PFSK-1 (cell line): ENCODE measurements at regions not wholly inside any gene's neighbourhood (a gene's known extent, or its start where the extent isn't known, plus 50 kb on each side); places are given as distances from the start of the nearest gene placed in this dataset.

Experiments
- FOXP2 ChIP-seq: optimal IDR thresholded peaks from 2 replicates; pipeline ENCODE3; 2011; ENCODE audit warnings: borderline replicate concordance, control low read depth, inconsistent platforms; ENCODE audit not compliant: insufficient read depth; ENCODE audit errors: extremely low read length, extremely low read depth
- POLR2AphosphoS5 ChIP-seq: IDR thresholded peaks from 2 replicates; pipeline ENCODE4 v1.6.1; 2012; ENCODE audit warnings: low read depth, mild to moderate bottlenecking, control low read depth, low read length, moderate library complexity
- REST ChIP-seq, 2 experiments: IDR thresholded peaks; 2 replicates each; pipeline versions ENCODE4 v1.6.1 to v1.8.0; 2011 to 2012; ENCODE audit warnings: low read depth in 2 of 2, low read length in 2 of 2, control low read depth in 1 of 2, inconsistent platforms in 1 of 2, mild to moderate bottlenecking in 1 of 2, moderate library complexity in 1 of 2; ENCODE audit not compliant: insufficient read depth in 1 of 2
- SIN3A ChIP-seq: IDR thresholded peaks from 2 replicates; pipeline ENCODE4 v1.6.1; 2012; ENCODE audit warnings: mild to moderate bottlenecking, low read length, moderate library complexity, borderline replicate concordance; ENCODE audit not compliant: insufficient read depth
- TAF1 ChIP-seq: IDR thresholded peaks from 2 replicates; pipeline ENCODE4 v1.6.1; 2012; ENCODE audit warnings: low read length, control low read depth, borderline replicate concordance; ENCODE audit not compliant: insufficient read depth

GRCh38 chr3:147544290-147544689, 135.1 kb downstream of the ZIC1 start:
- TF ChIP-seq SIN3A (no peak), POLR2AphosphoS5 (no peak), REST (IDR thresholded peaks at IDR 0.05; ENCODE audit: insufficient read depth in 1 of 2, low read depth in 2 of 2, low read length in 2 of 2) (no peak), FOXP2 (no peak), TAF1 (no peak)

GRCh38 chr3:147551491-147551890, 142.3 kb downstream of the ZIC1 start:
- TF ChIP-seq REST (IDR thresholded peaks at IDR 0.05; ENCODE audit: insufficient read depth in 1 of 2, low read depth in 2 of 2, low read length in 2 of 2): no peak
- TF ChIP-seq FOXP2: no peak
- TF ChIP-seq POLR2AphosphoS5: no peak
- TF ChIP-seq TAF1: no peak
- no peak for TF ChIP-seq SIN3A

GRCh38 chr3:147554332-147554731, 145.2 kb downstream of the ZIC1 start:
- TF ChIP-seq SIN3A (no peak), REST (IDR thresholded peaks at IDR 0.05; ENCODE audit: insufficient read depth in 1 of 2, low read depth in 2 of 2, low read length in 2 of 2) (no peak), FOXP2 (no peak), TAF1 (no peak), POLR2AphosphoS5 (no peak)

- TF ChIP-seq FOXP2 (no peak), POLR2AphosphoS5 (no peak), TAF1 (no peak), REST (IDR thresholded peaks at IDR 0.05; ENCODE audit: insufficient read depth in 1 of 2, low read depth in 2 of 2, low read length in 2 of 2) (no peak), SIN3A (no peak)
Observed at GRCh38 chr3:147572970-147573340, 163.8 kb downstream of the ZIC1 start.

- TF ChIP-seq REST (IDR thresholded peaks at IDR 0.05; ENCODE audit: insufficient read depth in 1 of 2, low read depth in 2 of 2, low read length in 2 of 2): no peak
- no peak for TF ChIP-seq SIN3A
- no peak for TF ChIP-seq TAF1
- no peak for TF ChIP-seq FOXP2
- no peak for TF ChIP-seq POLR2AphosphoS5
Observed at GRCh38 chr3:147574621-147575020, 165.5 kb downstream of the ZIC1 start.
